IPS DF 6.9 (cell line): ENCODE measurements at regions not wholly inside any gene's neighbourhood (a gene's known extent, or its start where the extent isn't known, plus 50 kb on each side); places are given as distances from the start of the nearest gene placed in this dataset.
"Not testable (repeated sequence)": the region's sequence is repeated elsewhere in the genome, so short reads cannot be mapped to it uniquely, and the experiment has no call there.

Experiments used
- DNase-seq: peaks from one replicate; pipeline ENCODE4 v3.0.0-alpha.2; 2013; ENCODE audit warnings: low read depth, low spot score
- H3K27ac ChIP-seq: one replicate; pipeline ENCODE4 v1.5.1; 2013; ENCODE audit warnings: low read length, control low read depth
- H3K27me3 ChIP-seq: 2 replicates; pipeline ENCODE4 v1.6.1; 2013; ENCODE audit warnings: mild to moderate bottlenecking, low read length; ENCODE audit not compliant: control insufficient read depth, insufficient read depth
- H3K36me3 ChIP-seq: 2 replicates; pipeline ENCODE4 v1.6.1; 2013; ENCODE audit warnings: low read length; ENCODE audit not compliant: control insufficient read depth, insufficient read depth
- H3K4me1 ChIP-seq: 2 replicates; pipeline ENCODE4 v1.6.1; 2013; ENCODE audit warnings: low read length; ENCODE audit not compliant: control insufficient read depth, insufficient read depth
- H3K4me3 ChIP-seq: 2 replicates; pipeline ENCODE4 v1.5.1; 2013; ENCODE audit warnings: mild to moderate bottlenecking, low read length
- H3K9me3 ChIP-seq: 2 replicates; pipeline ENCODE4 v1.6.1; 2013; ENCODE audit warnings: low read length, inconsistent platforms; ENCODE audit not compliant: control insufficient read depth, insufficient read depth
- WGBS: extraction: QIAGEN DNeasy Blood & Tissue Kit; methylation state at CpG from one replicate; pipeline ENCODE4 v1.1.7; 2013; ENCODE audit warnings: mixed read lengths, missing lambda C conversion rate; ENCODE audit not compliant: insufficient read length, insufficient coverage; 5-methylcytosine and 5-hydroxymethylcytosine counted together

DNA sequence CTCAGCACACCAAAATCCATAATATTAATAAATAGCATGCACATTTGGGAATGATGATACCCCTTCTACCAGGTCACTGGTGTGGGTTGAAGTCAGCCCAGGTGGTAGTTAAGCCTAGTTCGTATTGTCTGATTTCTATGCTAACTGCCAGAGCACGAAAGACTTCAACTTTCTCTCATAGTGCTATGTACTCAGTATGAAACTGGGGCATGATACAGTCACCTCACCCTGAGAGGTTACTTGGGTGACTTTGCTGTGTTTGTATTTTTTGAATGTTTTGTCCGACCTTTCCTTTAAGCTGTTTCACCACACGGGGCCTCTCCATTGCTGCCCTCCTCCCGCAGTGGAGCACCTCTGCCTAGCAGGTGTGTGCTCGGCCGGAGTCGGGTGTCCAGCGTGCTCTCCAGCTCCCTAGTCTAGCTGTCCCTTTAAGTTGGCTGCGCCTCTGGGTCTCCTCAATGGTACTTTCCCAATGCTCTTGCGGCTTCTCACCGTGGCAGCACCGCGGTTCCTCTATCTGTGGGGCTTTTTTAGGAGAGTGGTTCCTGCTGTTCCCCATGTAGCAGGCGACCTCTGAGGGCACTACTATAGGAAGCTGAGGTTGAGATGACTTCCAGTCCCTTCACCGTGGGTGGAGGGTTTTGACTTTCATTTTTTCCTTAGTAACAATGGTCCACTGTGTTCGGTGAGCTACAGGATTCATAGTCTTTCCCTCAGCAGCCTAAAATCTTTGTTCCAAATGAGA lies 524.0 kb upstream of the PFKP start:
- Histone ChIP-seq H3K36me3 (no peaks in the 10 kb centered on the region), H3K4me3 (no peak overlapping the region)

DNA sequence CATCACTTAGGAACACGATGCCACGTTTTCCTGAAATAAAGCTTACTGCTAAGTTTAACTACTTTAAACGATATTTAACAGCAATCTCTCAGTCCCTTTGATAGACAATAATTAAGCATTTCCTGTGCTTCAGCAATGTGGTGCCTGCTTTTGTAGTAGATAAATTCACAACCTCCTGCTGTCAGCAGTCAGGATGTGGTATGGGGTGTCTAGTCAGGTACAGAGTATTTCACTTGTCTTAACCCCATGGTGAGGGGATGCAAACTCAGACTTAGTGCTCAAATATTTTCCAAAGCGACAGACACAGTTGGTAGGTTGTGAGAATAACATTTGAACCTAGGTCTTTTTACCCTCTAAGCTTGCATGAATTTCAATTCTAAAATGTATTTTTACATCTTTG lies 526.2 kb upstream of the PFKP start:
- WGBS: no CpG with 5 or more reads among the region's 4 CpGs
- Histone ChIP-seq H3K36me3 (no peaks in the 10 kb centered on the region), H3K4me1 (no peaks in the 10 kb centered on the region)

More for the DNA sequence above, 524.0 kb upstream of the PFKP start:
- no CpG with 5 or more reads among the region's 17 CpGs for WGBS
- no peaks in the 10 kb centered on the region for H3K9me3 ChIP-seq
- H3K27me3 ChIP-seq: no peaks in the 10 kb centered on the region
- no peaks in the 10 kb centered on the region for H3K4me1 ChIP-seq
- H3K27ac ChIP-seq: no peak overlapping the region
- no peak for DNase-seq

GRCh38 chr10:2529945-2530344 lies 537.4 kb upstream of the PFKP start:
- no peak for DNase-seq
- no CpG with 5 or more reads among the region's 5 CpGs for WGBS
- H3K36me3 ChIP-seq: no peaks in the 10 kb centered on the region
- H3K27ac ChIP-seq: no peak overlapping the region
- peaks cover 2% of the 10 kb centered on the region for H3K9me3 ChIP-seq
- 0 out of 2 replicates have a peak, but pooled peaks cover 1% of the 10 kb centered on the region for H3K4me1 ChIP-seq
- H3K4me3 ChIP-seq: no peak overlapping the region
- no peaks in the 10 kb centered on the region for H3K27me3 ChIP-seq

More for the DNA sequence above, 526.2 kb upstream of the PFKP start:
- Histone ChIP-seq H3K4me3 (no peak overlapping the region), H3K9me3 (no peaks in the 10 kb centered on the region), H3K27ac (no peak overlapping the region), H3K27me3 (no peaks in the 10 kb centered on the region)
- no peak for DNase-seq

GRCh38 chr10:2525781-2526180 lies 541.6 kb upstream of the PFKP start:
- 0 out of 2 replicates have a peak, but pooled peaks cover 1% of the 10 kb centered on the region for H3K4me1 ChIP-seq
- no peaks in the 10 kb centered on the region for H3K9me3 ChIP-seq
- H3K27ac ChIP-seq: no peak overlapping the region
- H3K27me3 ChIP-seq: no peaks in the 10 kb centered on the region
- no peak for DNase-seq
- no peaks in the 10 kb centered on the region for H3K36me3 ChIP-seq
- WGBS: no CpG with 5 or more reads among the region's 12 CpGs
- no peak overlapping the region for H3K4me3 ChIP-seq

- Histone ChIP-seq H3K4me1 (no peaks in the 10 kb centered on the region), H3K36me3 (no peaks in the 10 kb centered on the region), H3K27me3 (no peaks in the 10 kb centered on the region), H3K27ac (no peak overlapping the region), H3K4me3 (no peak overlapping the region), H3K9me3 (no peaks in the 10 kb centered on the region)
- no CpG with 5 or more reads among the region's 8 CpGs for WGBS
- no peak for DNase-seq
Measured at GRCh38 chr10:2519139-2519538, 548.2 kb upstream of the PFKP start.

DNA sequence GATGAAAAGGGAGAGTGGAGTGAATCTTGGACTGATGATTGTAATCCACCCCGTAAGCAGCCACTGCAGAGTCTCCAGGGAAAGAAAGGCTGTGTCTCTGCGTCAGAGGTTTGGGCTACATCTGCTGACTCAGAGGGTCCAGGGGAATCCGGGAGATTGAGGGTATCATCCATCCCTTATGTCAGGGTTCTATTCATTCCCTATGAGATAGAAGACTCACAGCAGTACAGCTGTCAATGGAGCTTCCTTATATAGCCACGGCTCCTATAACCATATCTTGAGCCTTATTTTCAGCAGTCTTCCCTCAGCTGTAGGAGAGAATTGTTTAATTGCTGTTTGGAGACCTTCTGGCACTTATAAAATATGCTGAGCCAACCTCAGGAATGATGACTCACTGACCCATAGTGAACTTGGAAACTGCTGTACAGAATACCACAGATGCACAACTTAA lies 558.2 kb upstream of the PFKP start:
- no peak for DNase-seq
- WGBS: no CpG with 5 or more reads among the region's 4 CpGs
- H3K27ac ChIP-seq: no peak overlapping the region

GRCh38 chr10:2501366-2501940 lies 565.9 kb upstream of the PFKP start:
- not testable (repeated sequence) for H3K4me3 ChIP-seq, DNase-seq, H3K36me3 ChIP-seq, H3K9me3 ChIP-seq, H3K27me3 ChIP-seq, H3K27ac ChIP-seq, H3K4me1 ChIP-seq
- no CpG with 5 or more reads among the region's 58 CpGs for WGBS

More for the DNA sequence above, 558.2 kb upstream of the PFKP start:
- H3K36me3 ChIP-seq: no peaks in the 10 kb centered on the region
- no peaks in the 10 kb centered on the region for H3K27me3 ChIP-seq
- no peaks in the 10 kb centered on the region for H3K9me3 ChIP-seq
- no peaks in the 10 kb centered on the region for H3K4me1 ChIP-seq
- no peak overlapping the region for H3K4me3 ChIP-seq

DNA sequence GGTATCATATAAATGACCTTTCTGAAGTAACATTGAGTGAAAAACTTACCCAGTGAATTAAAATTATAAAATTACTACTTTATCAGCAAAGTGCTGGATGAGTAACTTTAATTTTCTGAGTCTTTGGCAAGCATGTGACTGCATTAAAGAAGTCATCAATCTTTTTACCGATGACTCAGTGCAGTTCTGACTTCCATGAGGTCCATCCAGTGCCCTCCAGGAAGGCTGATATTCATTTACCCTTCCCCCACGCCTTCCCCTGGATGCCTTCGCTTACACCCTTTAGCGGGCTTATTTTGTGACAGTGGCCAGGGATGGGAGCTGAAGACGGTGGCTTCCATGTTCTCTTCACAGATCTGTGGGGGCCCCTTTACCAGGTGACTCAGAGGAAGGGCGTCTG lies 572.9 kb upstream of the PFKP start:
- no peaks in the 10 kb centered on the region for H3K27me3 ChIP-seq
- H3K27ac ChIP-seq: no peak overlapping the region
- H3K4me3 ChIP-seq: no peak overlapping the region
- DNase-seq: no peak
- no peaks in the 10 kb centered on the region for H3K4me1 ChIP-seq
- WGBS: no CpG with 5 or more reads among the region's 6 CpGs
- no peaks in the 10 kb centered on the region for H3K9me3 ChIP-seq
- no peaks in the 10 kb centered on the region for H3K36me3 ChIP-seq

GRCh38 chr10:2488446-2489005 lies 578.8 kb upstream of the PFKP start:
- no peak for DNase-seq
- H3K36me3 ChIP-seq: no peaks in the 10 kb centered on the region
- WGBS: no CpG with 5 or more reads among the region's 10 CpGs

GRCh38 chr10:2487921-2488320 lies 579.4 kb upstream of the PFKP start:
- Histone ChIP-seq H3K36me3 (no peaks in the 10 kb centered on the region), H3K4me3 (no peak overlapping the region), H3K27ac (no peak overlapping the region), H3K9me3 (no peaks in the 10 kb centered on the region), H3K27me3 (no peaks in the 10 kb centered on the region), H3K4me1 (no peaks in the 10 kb centered on the region)
- no CpG with 5 or more reads among the region's 5 CpGs for WGBS
- no peak for DNase-seq

More at GRCh38 chr10:2488446-2489005, 578.8 kb upstream of the PFKP start:
- H3K4me3 ChIP-seq: no peak overlapping the region
- H3K27me3 ChIP-seq: no peaks in the 10 kb centered on the region
- H3K27ac ChIP-seq: no peak overlapping the region
- no peaks in the 10 kb centered on the region for H3K9me3 ChIP-seq
- no peaks in the 10 kb centered on the region for H3K4me1 ChIP-seq
